ENCODE measurements at regions not wholly inside any gene's neighbourhood (a gene's known extent, or its start where the extent isn't known, plus 50 kb on each side); places are given as distances from the start of the nearest gene placed in this dataset.

DNA sequence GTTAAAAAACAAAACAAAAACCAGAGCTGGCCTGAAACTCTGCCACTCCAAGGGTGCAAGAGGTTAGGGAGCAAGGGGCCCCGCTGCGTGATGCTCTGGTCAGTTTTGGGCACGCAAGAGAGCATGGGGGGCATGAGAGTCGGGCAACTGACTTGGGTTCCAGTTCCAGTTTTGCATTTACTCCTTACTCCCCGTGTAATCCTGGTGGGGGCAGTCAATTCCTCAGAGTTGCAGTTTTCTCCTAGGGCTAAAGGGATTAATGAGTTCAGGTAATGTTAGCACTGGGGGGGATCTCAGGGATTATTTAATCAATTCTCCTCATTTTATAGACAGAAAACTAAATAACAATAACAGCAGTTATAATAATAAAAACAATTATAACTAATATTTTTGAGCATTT, 72.9 kb upstream of the PMFBP1 start:
- TF ChIP-seq CTCF (IDR thresholded peaks at IDR 0.05) (no peak), POLR2A (IDR thresholded peaks at IDR 0.05) (no peak), EP300 (IDR thresholded peaks at IDR 0.05) (no peak)
